ENCODE measurements at regions not wholly inside any gene's neighbourhood (a gene's known extent, or its start where the extent isn't known, plus 50 kb on each side); places are given as distances from the start of the nearest gene placed in this dataset.

DNA sequence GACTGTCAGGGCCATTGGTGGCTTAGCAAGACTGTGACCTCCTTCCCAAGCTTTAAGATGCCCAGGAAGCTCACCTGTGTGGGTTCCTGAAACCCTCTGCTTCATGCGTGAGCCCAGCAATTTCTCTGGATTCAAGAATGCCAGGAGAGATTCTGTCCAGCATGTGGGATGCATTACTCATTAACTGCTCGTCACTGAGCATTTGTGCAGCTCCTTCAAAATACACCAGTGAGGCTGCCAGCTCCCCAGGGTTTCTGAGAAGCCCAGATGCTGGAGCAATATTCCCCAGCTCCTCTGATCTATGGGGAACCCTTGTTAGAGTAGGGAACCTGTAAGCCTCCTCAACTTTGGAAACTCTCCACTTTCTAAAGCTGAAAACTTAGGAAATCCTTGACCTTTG lies 126.5 kb downstream of the CHST1 start:
- H3K9me3 ChIP-seq = no peaks in the 10 kb centered on the region
- ATAC-seq (no peak), DNase-seq (no peak)
- no peaks in the 10 kb centered on the region for H3K4me1 ChIP-seq
- no peak overlapping the region for H3K27ac ChIP-seq
- intact Hi-C loops (cut with DNase I) = no loop called here
- no peaks in the 10 kb centered on the region for H3K36me3 ChIP-seq
- TF ChIP-seq, protein P1, sequence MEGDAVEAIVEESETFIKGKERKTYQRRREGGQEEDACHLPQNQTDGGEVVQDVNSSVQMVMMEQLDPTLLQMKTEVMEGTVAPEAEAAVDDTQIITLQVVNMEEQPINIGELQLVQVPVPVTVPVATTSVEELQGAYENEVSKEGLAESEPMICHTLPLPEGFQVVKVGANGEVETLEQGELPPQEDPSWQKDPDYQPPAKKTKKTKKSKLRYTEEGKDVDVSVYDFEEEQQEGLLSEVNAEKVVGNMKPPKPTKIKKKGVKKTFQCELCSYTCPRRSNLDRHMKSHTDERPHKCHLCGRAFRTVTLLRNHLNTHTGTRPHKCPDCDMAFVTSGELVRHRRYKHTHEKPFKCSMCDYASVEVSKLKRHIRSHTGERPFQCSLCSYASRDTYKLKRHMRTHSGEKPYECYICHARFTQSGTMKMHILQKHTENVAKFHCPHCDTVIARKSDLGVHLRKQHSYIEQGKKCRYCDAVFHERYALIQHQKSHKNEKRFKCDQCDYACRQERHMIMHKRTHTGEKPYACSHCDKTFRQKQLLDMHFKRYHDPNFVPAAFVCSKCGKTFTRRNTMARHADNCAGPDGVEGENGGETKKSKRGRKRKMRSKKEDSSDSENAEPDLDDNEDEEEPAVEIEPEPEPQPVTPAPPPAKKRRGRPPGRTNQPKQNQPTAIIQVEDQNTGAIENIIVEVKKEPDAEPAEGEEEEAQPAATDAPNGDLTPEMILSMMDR (IDR thresholded peaks at IDR 0.05) = no peak
- no peak overlapping the region for H3K4me3 ChIP-seq
- peaks cover 0 to 25% of the 10 kb centered on the region in 2 donors for H3K27me3 ChIP-seq

DNA sequence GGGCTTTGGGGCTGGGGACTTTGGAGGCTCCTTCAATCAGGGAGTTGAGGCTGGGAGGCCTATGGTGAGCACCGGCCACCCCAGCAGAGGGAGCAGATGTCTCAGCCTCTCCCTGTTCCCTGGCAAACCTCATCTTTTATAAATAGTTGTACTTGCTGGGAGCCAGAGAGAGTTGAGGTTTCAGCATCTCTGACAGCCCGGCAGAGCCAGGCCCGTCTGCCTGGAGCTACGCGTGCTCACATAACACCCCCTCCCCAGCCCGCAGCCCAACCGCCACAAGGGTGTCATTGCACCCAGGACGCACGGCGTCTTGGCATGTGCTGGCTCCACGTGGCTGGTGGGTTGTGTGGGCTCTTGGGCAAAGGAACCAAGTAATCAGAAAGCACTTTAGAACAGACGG lies 127.1 kb downstream of the CHST1 start:
- DNase-seq (peak in 1 of 4 donors; percentile 31), ATAC-seq (peak; percentile 44)
- TF ChIP-seq, protein P1 (IDR thresholded peaks at IDR 0.05) = no peak
- peaks cover 0 to 20% of the 10 kb centered on the region in 2 donors for H3K27me3 ChIP-seq
- no peak overlapping the region for H3K27ac ChIP-seq
- no peaks in the 10 kb centered on the region for H3K4me1 ChIP-seq
- no peak overlapping the region for H3K4me3 ChIP-seq
- H3K36me3 ChIP-seq = no peaks in the 10 kb centered on the region
- intact Hi-C loops (cut with DNase I) = no loop called here
- no peaks in the 10 kb centered on the region for H3K9me3 ChIP-seq

GRCh38 chr11:45537614-45538013 lies 127.8 kb downstream of the CHST1 start:
- no peaks in the 10 kb centered on the region for H3K9me3 ChIP-seq
- TF ChIP-seq, protein P1 (IDR thresholded peaks at IDR 0.05) = no peak
- H3K27ac ChIP-seq = no peak overlapping the region
- ATAC-seq = no peak
- no peaks in the 10 kb centered on the region for H3K4me1 ChIP-seq
- H3K27me3 ChIP-seq = peaks cover 0 to 14% of the 10 kb centered on the region in 2 donors
- H3K4me3 ChIP-seq = no peak overlapping the region
- intact Hi-C loops (cut with DNase I) = no loop called here
- DNase-seq = no peak
- H3K36me3 ChIP-seq = no peaks in the 10 kb centered on the region

GRCh38 chr11:45535033-45535432 lies 130.4 kb downstream of the CHST1 start:
- TF ChIP-seq, protein P1 (IDR thresholded peaks at IDR 0.05) = no peak
- H3K27ac ChIP-seq = no peak overlapping the region
- H3K36me3 ChIP-seq = no peaks in the 10 kb centered on the region
- intact Hi-C loops (cut with DNase I) = no loop called here
- no peak overlapping the region for H3K4me3 ChIP-seq
- H3K4me1 ChIP-seq = no peaks in the 10 kb centered on the region
- DNase-seq (no peak), ATAC-seq (no peak)
- peaks cover 0 to 6% of the 10 kb centered on the region in 2 donors for H3K27me3 ChIP-seq
- H3K9me3 ChIP-seq = no peaks in the 10 kb centered on the region

DNA sequence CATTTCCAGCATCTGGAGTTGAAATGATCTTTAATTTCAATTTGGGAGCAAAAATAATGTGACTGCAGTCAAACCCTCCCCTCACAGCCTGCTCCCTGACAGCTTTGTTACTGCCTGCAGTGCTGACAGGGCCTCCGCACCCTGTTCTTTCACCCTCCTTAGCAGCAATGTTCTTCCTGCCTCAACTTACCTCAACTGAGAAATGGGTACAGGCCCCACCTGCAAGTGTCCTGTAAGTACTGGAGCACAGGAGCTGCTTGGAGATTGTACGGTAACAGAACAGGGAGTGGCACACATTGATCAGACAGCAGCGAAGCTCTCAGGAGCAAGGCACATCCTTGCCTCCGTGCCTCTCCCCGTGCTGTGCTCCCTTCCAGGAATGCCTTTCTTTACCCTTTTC lies 131.3 kb downstream of the CHST1 start:
- Histone ChIP-seq H3K36me3 (no peaks in the 10 kb centered on the region), H3K4me1 (no peaks in the 10 kb centered on the region), H3K9me3 (no peaks in the 10 kb centered on the region), H3K4me3 (no peak overlapping the region), H3K27ac (no peak overlapping the region), H3K27me3 (peaks cover 0 to 6% of the 10 kb centered on the region in 2 donors)
- ATAC-seq (no peak), DNase-seq (no peak)
- TF ChIP-seq, protein P1 (IDR thresholded peaks at IDR 0.05) = no peak
- intact Hi-C loops (cut with DNase I) = no loop called here

Measured in left lung (tissue), 4 donors.